ENCODE measurements at regions not wholly inside any gene's neighbourhood (a gene's known extent, or its start where the extent isn't known, plus 50 kb on each side); places are given as distances from the start of the nearest gene placed in this dataset.

- no peak for DNase-seq (ENCODE audit: low spot score)
Observed at GRCh38 chr15:77819851-77820728, 187.4 kb upstream of the LINGO1 start.

DNA sequence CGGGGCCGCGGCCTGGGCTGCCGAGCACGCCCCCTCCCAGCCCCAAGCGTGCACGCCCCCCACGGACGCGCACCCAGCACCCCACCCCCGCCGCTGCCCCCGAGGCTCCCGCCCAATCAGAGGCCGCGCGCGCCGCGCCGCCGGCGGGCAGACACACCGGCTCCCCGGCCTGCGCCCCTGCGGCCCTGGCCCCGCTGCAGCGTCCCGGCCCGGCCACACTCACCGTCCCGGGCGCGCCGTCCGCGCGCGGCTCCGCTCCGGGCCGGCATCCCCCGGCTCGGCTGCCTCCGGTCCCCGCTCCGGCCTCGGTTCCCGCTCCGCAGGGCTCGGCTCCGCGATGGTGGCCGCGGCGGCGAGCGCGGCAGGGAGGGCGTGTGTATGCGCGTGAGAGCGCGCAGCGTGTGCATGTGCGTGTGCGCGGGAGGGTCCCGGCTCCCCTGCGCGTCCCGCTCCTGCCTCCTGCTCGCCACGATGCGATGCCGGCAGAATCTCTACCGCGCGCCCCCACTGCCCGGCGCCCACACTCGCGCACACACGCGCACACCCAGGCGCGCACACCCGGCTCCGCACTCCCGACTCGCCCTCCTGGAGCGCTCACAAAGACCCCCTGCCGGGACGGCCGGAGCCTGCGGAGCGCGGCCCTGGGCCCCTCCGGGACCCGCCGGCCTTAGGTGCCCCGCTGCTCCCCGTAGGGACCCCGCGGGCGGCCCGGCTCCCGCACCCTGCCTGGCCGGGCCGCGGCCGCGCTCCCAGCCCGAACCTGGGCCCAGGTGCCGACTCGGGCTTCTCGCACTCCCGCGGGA is 186.5 kb upstream of the LINGO1 start:
- no peak for DNase-seq (ENCODE audit: low spot score)

GRCh38 chr15:77818484-77819047 is 185.9 kb upstream of the LINGO1 start:
- no peak for DNase-seq (ENCODE audit: low spot score)

- no peak for DNase-seq (ENCODE audit: low spot score)
Observed at GRCh38 chr15:77817434-77817833, 184.7 kb upstream of the LINGO1 start.

DNA sequence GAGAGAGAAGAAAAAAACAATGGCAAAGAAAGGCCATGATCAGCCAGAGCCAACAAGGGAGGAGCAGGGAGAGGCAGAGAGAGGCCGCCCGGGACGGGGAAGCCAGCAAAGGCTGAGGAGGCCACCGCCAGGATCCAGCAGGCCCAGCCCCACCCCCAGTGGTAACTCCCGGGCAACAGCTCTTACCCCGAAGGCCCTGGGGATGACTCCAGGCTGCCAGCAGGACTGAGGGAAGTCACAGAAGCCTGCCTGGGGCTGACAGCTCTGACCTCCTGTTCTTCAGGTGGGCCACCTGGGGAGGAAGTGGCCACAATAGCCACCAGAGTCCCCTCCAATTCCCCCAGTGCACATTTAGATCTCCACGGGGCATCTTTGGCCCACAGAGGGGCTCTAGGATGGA is 184.3 kb upstream of the LINGO1 start:
- no peak for DNase-seq (ENCODE audit: low spot score)

DNA sequence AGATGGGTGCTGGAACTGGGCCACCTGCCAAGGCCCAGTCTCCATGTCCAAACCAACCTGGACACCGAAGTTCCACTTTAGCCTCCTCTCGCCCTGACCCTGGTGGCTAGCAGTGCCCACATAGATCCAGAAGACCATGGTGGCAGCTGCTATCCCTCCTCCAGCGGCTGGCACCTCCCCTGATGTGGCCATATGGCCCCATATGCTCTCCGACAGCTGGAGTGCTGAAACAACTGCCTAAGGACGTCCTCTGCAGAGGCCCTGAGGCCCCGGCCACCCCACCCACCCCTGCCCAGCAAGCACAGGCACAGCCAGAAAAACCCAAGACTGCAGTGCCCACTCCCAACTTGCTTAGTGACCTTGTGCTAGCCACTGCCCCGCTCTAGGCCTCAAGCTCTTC is 182.3 kb upstream of the LINGO1 start:
- DNase-seq (ENCODE audit: low spot score): no peak

GRCh38 chr15:77812664-77813063 is 180.0 kb upstream of the LINGO1 start:
- no peak for DNase-seq (ENCODE audit: low spot score)

DNA sequence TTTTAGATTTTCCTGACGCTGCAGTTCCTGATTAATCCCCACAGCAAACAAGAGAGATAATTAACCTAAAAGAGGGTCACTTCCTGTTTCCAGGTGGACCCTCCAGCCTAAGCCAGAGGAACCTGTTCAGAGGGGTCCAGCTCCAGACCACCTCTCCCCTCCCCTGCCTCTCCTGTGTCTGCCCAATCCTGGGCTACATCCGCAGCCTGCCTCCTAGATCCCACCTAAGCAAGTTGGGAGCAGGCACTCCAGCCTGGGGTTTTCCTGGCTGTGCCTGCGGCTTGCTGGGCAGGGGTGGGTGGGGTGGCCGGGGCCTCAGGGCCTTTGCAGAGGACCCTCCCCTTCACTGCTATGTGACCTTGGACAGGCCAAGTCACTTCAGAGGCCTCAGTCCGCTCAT is 178.6 kb upstream of the LINGO1 start:
- DNase-seq (ENCODE audit: low spot score): no peak

GRCh38 chr15:77810130-77810571 is 177.4 kb upstream of the LINGO1 start:
- no peak for DNase-seq (ENCODE audit: low spot score)

DNA sequence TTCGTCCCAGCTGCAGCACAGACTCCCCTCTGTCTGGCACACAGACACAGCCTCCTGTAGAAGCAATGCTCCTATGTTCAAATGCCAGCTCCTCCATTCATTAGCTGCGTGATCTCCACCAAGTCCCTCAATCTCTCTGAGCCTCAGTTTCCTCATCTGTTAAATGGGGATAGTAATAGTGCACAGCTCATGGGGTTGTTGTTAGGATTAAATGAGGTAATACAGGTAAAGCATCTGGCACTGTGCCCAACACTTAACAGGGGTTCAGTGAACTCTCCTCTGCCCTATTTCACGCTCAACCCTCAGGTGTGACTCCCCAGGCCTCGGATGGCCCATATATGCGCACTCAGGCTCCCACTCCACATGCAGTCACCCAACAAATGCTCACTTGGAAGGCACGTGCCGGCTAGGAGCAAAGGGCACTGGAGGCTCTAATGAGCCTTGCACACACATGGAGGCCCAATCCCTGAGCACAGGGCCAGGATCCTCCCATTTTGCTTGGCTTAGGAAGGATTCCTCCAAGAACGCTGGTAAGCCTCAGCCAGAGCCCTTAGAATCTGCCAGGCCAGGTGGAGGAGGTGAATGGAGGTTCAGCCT is 176.0 kb upstream of the LINGO1 start:
- no peak for DNase-seq (ENCODE audit: low spot score)

DNA sequence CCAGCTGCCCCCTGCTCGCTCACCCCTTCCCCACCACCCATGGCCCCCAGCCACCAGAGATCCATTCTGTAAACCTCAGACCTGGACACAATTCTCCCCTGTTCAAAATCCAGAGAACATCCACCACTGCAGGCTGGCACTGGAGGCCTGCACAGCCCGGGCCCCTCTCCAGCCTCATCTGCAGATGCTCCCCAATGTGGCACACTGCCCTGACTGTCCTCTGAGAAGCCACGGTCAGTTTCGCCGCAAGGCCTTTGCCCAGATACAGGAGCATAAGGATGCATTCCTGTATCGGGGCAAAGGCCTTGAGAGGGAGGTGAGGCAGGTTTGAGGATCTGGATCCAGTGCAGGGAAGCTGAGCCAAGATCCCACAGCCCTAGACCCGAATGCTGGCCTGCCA is 175.4 kb upstream of the LINGO1 start:
- no peak for DNase-seq (ENCODE audit: low spot score)

GRCh38 chr15:77807611-77808010 is 174.9 kb upstream of the LINGO1 start:
- DNase-seq (ENCODE audit: low spot score): no peak

GRCh38 chr15:77807115-77807514 is 174.4 kb upstream of the LINGO1 start:
- no peak for DNase-seq (ENCODE audit: low spot score)

GRCh38 chr15:77804210-77804609 is 171.5 kb upstream of the LINGO1 start:
- DNase-seq (ENCODE audit: low spot score): no peak

GRCh38 chr15:77803487-77803886 is 170.8 kb upstream of the LINGO1 start:
- DNase-seq (ENCODE audit: low spot score): no peak

DNA sequence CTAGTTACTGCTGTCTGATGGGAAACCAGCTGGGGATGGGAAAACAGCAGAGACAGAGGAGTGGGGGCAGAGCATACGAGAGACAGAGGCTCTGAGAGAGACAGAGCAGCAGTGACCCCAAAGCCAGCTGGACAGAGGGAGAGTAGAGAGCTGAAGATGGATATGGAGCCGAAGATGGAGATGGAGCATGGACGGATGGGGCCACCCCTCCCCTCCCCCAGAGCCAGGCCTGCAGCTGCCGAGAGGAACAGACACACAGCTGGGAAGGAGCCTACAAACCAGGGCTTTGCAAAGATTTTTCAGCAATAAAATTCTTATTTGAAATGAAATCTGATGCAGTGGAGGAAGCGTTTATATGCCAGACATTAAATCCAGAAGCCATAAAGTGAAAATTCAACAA is 167.6 kb upstream of the LINGO1 start:
- no peak for DNase-seq (ENCODE audit: low spot score)

- DNase-seq (ENCODE audit: low spot score): no peak
Observed at GRCh38 chr15:77798847-77799246, 166.1 kb upstream of the LINGO1 start.

GRCh38 chr15:77798151-77798835 is 165.6 kb upstream of the LINGO1 start:
- no peak for DNase-seq (ENCODE audit: low spot score)

DNA sequence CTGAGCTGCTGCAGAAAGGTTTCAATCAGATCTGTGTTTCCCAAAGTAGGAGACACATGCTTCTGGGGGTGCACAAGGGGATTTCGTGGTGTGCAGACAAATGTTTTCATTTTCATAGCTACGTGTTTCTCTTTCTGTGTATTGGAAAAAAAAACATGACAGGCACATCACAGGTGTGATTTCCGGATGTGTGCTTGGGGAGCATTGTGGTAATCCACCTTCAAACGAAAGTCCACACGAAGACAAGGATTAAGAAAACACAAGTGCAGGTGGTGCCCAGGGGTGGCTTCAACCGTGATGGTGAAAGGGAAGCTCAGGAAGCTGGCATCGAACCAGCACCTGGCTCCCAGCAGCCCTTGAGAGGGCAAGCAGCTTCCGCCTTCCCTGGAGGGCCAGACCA is 164.6 kb upstream of the LINGO1 start:
- DNase-seq (ENCODE audit: low spot score): no peak

DNA sequence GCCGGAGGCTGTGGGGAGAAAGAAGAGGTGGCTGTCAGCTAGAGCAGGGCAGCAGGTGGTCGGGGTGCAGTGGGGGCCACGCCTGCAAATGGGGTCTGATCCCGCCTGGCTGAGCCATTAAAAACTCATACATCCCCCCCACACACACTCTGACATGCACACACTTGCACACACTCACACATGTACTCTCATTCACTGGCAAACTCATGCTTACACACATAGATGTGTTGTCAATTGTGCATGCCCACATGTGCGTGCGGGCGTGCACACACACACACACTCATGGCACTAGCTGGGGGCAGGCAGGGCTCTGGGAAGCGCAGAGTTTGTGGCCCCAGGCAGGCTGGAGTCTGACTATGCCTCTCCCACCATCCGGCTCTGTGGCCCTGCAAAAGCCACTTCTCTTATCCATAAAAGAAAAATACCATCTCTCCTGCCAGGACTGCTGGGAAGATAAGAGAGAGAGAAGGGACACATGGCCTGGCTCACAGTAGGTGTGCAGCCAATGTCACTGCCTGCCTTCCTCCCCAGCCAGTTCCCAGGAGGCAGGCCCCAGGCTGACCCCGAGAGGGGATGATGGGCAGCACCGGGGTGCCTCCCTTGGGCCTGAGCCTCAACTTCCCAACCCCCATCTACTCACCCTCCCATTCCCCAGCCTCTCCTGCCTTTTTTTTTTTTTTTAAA is 163.5 kb upstream of the LINGO1 start:
- no peak for DNase-seq (ENCODE audit: low spot score)

DNA sequence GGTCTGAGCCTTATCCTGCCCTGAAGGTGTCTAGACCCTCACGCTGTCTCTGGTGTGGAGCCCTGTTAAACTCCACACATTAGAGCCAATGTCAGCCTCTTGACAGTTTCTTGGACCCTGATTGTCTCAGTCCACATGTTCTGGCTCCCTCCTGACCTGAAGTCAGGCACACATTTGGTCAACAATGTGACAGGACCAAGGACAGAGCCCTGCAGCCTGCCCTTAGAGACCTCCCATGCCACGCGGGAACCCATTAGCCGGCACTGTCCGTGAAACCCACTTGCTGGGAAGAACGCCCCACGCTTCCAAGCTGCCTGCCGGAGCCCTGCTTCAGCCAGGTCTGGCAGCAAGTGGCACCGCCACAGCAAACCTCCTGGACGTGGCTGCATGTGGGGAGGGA is 162.7 kb upstream of the LINGO1 start:
- no peak for DNase-seq (ENCODE audit: low spot score)

All from kidney capillary endothelial cell (primary cell).